ENCODE measurements at regions not wholly inside any gene's neighbourhood (a gene's known extent, or its start where the extent isn't known, plus 50 kb on each side); places are given as distances from the start of the nearest gene placed in this dataset.

- no peak for TF ChIP-seq CTCF (IDR thresholded peaks at IDR 0.05)
- Histone ChIP-seq H3K27ac (no peak overlapping the region), H3K4me3 (no peak overlapping the region)
- DNase-seq (ENCODE audit: low spot score) = no peak
These were observed 63.2 kb downstream of the NENF start for GRCh38 chr1:212495766-212496494.

DNA sequence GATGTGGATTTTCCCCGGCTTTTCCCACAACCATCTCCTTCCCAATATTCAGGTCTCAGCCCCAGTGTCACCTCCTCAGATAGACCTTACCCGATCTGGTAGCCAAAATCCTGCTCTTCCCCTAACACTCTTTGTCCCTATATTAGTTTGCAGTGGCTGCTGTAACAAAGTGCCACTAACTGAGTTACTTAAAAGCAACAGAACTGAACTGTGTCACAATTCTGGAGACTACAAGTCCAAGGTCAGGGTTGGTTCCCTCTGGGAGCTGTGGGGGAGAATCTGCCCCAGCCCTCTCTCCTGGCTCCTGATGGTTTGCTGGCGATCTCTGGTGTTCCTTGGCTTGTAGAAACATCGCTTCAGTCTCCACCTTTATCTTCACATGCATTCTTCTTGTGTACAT lies 64.0 kb downstream of the NENF start:
- DNase-seq (ENCODE audit: low spot score) = no peak
- no peak overlapping the region for H3K27ac ChIP-seq
- no peak for TF ChIP-seq CTCF (IDR thresholded peaks at IDR 0.05)

DNA sequence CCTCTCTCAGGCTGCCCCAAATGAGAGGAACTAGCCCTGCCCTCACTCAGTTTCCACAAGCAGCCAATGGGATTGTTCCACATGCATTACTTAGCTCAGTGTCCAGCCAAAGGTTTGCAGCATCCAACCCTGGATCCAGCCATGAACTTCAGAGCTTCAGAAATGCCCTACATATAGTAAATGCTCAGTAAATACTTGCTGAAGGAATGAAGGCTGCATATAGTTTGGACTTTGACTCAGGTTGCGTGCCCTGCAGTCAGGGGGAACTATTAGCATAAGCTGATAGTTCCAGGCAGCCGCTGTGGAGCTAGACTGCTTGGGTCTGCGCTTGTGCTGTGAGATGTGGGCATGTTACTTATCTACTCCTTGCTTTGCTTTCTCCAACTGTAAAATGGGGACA lies 64.8 kb downstream of the NENF start:
- no peak for TF ChIP-seq CTCF (IDR thresholded peaks at IDR 0.05)
- DNase-seq (ENCODE audit: low spot score) = no peak
- Histone ChIP-seq H3K27ac (no peak overlapping the region), H3K4me3 (no peak overlapping the region)

More for the DNA sequence above, 64.0 kb downstream of the NENF start:
- no peak overlapping the region for H3K4me3 ChIP-seq

- no peak for DNase-seq (ENCODE audit: low spot score)
- H3K27ac ChIP-seq = no peak overlapping the region
- no peak for TF ChIP-seq CTCF (IDR thresholded peaks at IDR 0.05)
- no peak overlapping the region for H3K4me3 ChIP-seq
These were observed 65.7 kb downstream of the NENF start for GRCh38 chr1:212498283-212499040.

- DNase-seq (ENCODE audit: low spot score) = no peak
- Histone ChIP-seq H3K4me3 (no peak overlapping the region), H3K27ac (no peak overlapping the region)
- no peak for TF ChIP-seq CTCF (IDR thresholded peaks at IDR 0.05)
These were observed 67.6 kb downstream of the NENF start for GRCh38 chr1:212500351-212500750.

GRCh38 chr1:212500983-212501382 lies 68.3 kb downstream of the NENF start:
- Histone ChIP-seq H3K4me3 (no peak overlapping the region), H3K27ac (no peak overlapping the region)
- no peak for DNase-seq (ENCODE audit: low spot score)
- no peak for TF ChIP-seq CTCF (IDR thresholded peaks at IDR 0.05)

DNA sequence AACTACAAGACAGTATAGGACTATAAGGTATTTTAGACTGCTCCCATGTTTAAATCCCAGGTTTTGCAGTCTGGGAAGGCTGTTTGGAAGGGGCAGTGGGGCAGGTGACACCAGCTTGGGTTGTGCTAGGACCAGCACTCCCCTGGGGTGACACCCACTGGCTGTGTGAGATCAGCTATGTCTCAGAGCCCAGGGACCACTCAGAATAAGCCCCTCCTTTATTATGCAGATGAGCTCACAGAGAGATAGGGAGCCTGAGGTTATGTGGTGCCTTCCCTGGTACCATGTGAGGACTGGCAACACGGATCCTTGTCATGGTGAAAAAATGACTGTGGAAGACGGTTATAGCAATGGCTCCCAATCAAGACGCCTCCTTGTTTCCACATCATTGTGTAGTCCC lies 71.0 kb downstream of the NENF start:
- Histone ChIP-seq H3K4me3 (no peak overlapping the region), H3K27ac (no peak overlapping the region)
- no peak for DNase-seq (ENCODE audit: low spot score)
- no peak for TF ChIP-seq CTCF (IDR thresholded peaks at IDR 0.05)
